ENCODE measurements at regions not wholly inside any gene's neighbourhood (a gene's known extent, or its start where the extent isn't known, plus 50 kb on each side); places are given as distances from the start of the nearest gene placed in this dataset.

GRCh38 chr5:12294151-12294550 lies 389.9 kb upstream of the CTNND2 start (continued):
- TF ChIP-seq REST (IDR thresholded peaks at IDR 0.05; ENCODE audit: unreplicated experiment), result no peak
- TF ChIP-seq CREB1 (CRISPR knock-in tag; IDR thresholded peaks at IDR 0.05; ENCODE audit: low read depth), result no peak
- no peak for TF ChIP-seq NANOG (IDR thresholded peaks at IDR 0.05; ENCODE audit: borderline replicate concordance)
- no peak for TF ChIP-seq ZNF114 (CRISPR knock-in tag; IDR thresholded peaks at IDR 0.05)

GRCh38 chr5:12292610-12293204 lies 388.5 kb upstream of the CTNND2 start:
- Mint-ChIP-seq H3K4me1 (peaks cover 3% of the 10 kb centered on the region; the same call in 1 of the 3 replicates), H3K27me3 (ENCODE audit: insufficient read depth, low read depth, poor library complexity) (no peaks in the 10 kb centered on the region), H3K9me3 (peaks cover 47% of the 10 kb centered on the region), H3K4me3 (no peak overlapping the region), H3K36me3 (ENCODE audit: low read depth) (peaks cover 52% of the 10 kb centered on the region), H3K27ac (0 out of 2 replicates have a peak overlapping the region, but pooled peaks have one; percentile 11)
- no peaks in the 10 kb centered on the region for H4K20me1 ChIP-seq (replicated peaks; ENCODE audit: insufficient read depth)
- ATAC-seq (peak; percentile 87), DNase-seq (ENCODE audit: low spot score) (peak; percentile 90)
- H3K27me3 ChIP-seq (ENCODE audit: insufficient read depth), result no peaks in the 10 kb centered on the region
- no peak overlapping the region for H3K4me2 ChIP-seq
- no peak overlapping the region for H2AFZ ChIP-seq
- TF ChIP-seq CTCF (conservative IDR thresholded peaks at IDR 0.05; ENCODE audit: low read depth in 2 of 2) (peak; percentile 70 to 87), CREB1 (CRISPR knock-in tag; IDR thresholded peaks at IDR 0.05; ENCODE audit: low read depth) (0 out of 2 replicates have a peak, but pooled peaks have one; percentile 18), REST (IDR thresholded peaks at IDR 0.05; ENCODE audit: unreplicated experiment) (no peak), ZNF114 (CRISPR knock-in tag; IDR thresholded peaks at IDR 0.05) (no peak), EZH2phosphoT487 (IDR thresholded peaks at IDR 0.05; ENCODE audit: unreplicated experiment) (no peak)
- no peaks in the 10 kb centered on the region for H3K4me1 ChIP-seq (ENCODE audit: insufficient read depth)
- H3K36me3 ChIP-seq (ENCODE audit: insufficient read depth), result peaks cover 11% of the 10 kb centered on the region; the same call in 1 of the 2 replicates
- H3K79me2 ChIP-seq (replicated peaks; ENCODE audit: insufficient read depth), result no peaks in the 10 kb centered on the region
- H3K27ac ChIP-seq (ENCODE audit: low read depth), result no peak overlapping the region
- H3K4me3 ChIP-seq, result no peak overlapping the region
- no peaks in the 10 kb centered on the region for H3K9me2 ChIP-seq (ENCODE audit: insufficient read depth)
- no peaks in the 10 kb centered on the region for H3F3A ChIP-seq (replicated peaks; ENCODE audit: low read depth)

All from GM23338 (cell line).